ENCODE measurements at regions not wholly inside any gene's neighbourhood (a gene's known extent, or its start where the extent isn't known, plus 50 kb on each side); places are given as distances from the start of the nearest gene placed in this dataset.
"Not testable (repeated sequence)": the region's sequence is repeated elsewhere in the genome, so short reads cannot be mapped to it uniquely, and the experiment has no call there.

GRCh38 chr19:28697308-28697707 is 515.6 kb downstream of the UQCRFS1 start:
- intact Hi-C loops (cut with DNase I), result no loop called here
- Histone ChIP-seq H3K4me1 (ENCODE audit: insufficient read depth) (no peaks in the 10 kb centered on the region), H3K36me3 (no peaks in the 10 kb centered on the region), H3K9me3 (no peaks in the 10 kb centered on the region), H3K27ac (no peak overlapping the region), H3K4me3 (no peak overlapping the region), H3K27me3 (no peaks in the 10 kb centered on the region)
- 77 to 88% (median 82%) methylated on average over 1 of the region's 1 CpG for WGBS, 3 donors
- TF ChIP-seq POLR2A (IDR thresholded peaks at IDR 0.05) (no peak), EP300 (IDR thresholded peaks at IDR 0.05) (no peak)
- TF ChIP-seq, protein P1, sequence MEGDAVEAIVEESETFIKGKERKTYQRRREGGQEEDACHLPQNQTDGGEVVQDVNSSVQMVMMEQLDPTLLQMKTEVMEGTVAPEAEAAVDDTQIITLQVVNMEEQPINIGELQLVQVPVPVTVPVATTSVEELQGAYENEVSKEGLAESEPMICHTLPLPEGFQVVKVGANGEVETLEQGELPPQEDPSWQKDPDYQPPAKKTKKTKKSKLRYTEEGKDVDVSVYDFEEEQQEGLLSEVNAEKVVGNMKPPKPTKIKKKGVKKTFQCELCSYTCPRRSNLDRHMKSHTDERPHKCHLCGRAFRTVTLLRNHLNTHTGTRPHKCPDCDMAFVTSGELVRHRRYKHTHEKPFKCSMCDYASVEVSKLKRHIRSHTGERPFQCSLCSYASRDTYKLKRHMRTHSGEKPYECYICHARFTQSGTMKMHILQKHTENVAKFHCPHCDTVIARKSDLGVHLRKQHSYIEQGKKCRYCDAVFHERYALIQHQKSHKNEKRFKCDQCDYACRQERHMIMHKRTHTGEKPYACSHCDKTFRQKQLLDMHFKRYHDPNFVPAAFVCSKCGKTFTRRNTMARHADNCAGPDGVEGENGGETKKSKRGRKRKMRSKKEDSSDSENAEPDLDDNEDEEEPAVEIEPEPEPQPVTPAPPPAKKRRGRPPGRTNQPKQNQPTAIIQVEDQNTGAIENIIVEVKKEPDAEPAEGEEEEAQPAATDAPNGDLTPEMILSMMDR (IDR thresholded peaks at IDR 0.05), result no peak
- no peak for DNase-seq

DNA sequence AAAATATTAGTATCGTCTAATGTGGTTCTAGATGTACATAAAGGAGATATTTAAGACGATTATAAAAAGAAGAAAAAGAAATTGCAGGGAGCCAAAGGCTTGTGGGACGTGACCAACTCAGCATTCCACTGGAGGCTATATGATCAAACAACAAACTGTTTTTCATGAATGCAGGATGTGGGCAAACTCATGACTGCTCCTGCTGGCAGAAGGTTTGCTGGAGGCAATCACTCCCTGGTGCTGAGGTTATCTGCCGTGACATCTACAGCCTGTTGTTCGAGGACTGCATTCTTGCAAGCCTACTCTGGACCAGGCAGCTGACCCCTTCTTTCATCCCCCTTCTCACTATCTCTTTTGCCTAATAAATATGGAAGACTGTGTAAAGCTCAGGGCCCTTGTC is 518.1 kb downstream of the UQCRFS1 start:
- no peaks in the 10 kb centered on the region for H3K9me3 ChIP-seq
- H3K27ac ChIP-seq, result no peak overlapping the region
- no peak for DNase-seq
- no peaks in the 10 kb centered on the region for H3K4me1 ChIP-seq (ENCODE audit: insufficient read depth)
- H3K27me3 ChIP-seq, result no peaks in the 10 kb centered on the region
- 61 to 65% (median 62%) methylated on average over 5 of the region's 5 CpGs for WGBS, 3 donors
- H3K36me3 ChIP-seq, result no peaks in the 10 kb centered on the region
- TF ChIP-seq, protein P1 (IDR thresholded peaks at IDR 0.05), result no peak
- TF ChIP-seq EP300 (IDR thresholded peaks at IDR 0.05) (no peak), POLR2A (IDR thresholded peaks at IDR 0.05) (no peak)
- intact Hi-C loops (cut with DNase I), result no loop called here
- no peak overlapping the region for H3K4me3 ChIP-seq

DNA sequence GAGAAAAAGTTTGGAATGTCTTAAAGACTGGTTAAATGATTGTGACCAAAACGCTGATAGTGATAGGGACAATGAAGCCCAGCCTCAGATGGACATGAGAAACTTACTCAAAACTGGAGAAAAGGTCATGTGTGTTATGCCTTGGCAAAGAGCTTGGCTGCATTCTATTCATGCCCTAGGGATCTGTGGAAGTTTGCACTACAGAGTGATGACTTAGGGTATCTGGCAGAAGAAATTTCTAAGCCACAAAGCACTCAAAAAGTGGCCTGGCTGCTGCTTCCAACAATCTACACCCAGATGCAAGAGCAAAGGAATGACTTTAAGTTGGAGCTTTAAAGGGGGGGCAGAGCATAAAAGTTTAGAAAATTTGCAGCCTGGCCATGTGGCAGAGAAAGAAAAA is 521.3 kb downstream of the UQCRFS1 start:
- Histone ChIP-seq H3K27me3 (no peaks in the 10 kb centered on the region), H3K4me3 (no peak overlapping the region), H3K36me3 (no peaks in the 10 kb centered on the region), H3K4me1 (ENCODE audit: insufficient read depth) (no peaks in the 10 kb centered on the region), H3K9me3 (no peaks in the 10 kb centered on the region), H3K27ac (no peak overlapping the region)
- intact Hi-C loops (cut with DNase I), result no loop called here
- no peak for TF ChIP-seq POLR2A (IDR thresholded peaks at IDR 0.05)
- TF ChIP-seq, protein P1 (IDR thresholded peaks at IDR 0.05), result no peak
- TF ChIP-seq EP300 (IDR thresholded peaks at IDR 0.05), result no peak
- DNase-seq, result no peak
- WGBS, 3 donors, result 58 to 87% (median 66%) methylated on average over 1 of the region's 1 CpG

- WGBS, 3 donors, result 78 to 79% (median 78%) methylated on average over 6 to 7 of the region's 7 CpGs
- DNase-seq; intact Hi-C loops (cut with DNase I); H3K27me3 ChIP-seq; H3K9me3 ChIP-seq; H3K4me1 ChIP-seq (ENCODE audit: insufficient read depth); H3K36me3 ChIP-seq; H3K27ac ChIP-seq; H3K4me3 ChIP-seq: not testable (repeated sequence)
These were observed 523.5 kb downstream of the UQCRFS1 start for GRCh38 chr19:28689464-28689863.

GRCh38 chr19:28687296-28687695 is 525.7 kb downstream of the UQCRFS1 start:
- intact Hi-C loops (cut with DNase I), result no loop called here
- TF ChIP-seq, protein P1 (IDR thresholded peaks at IDR 0.05), result no peak
- TF ChIP-seq EP300 (IDR thresholded peaks at IDR 0.05) (no peak), POLR2A (IDR thresholded peaks at IDR 0.05) (no peak)
- 59 to 84% (median 79%) methylated on average over 1 of the region's 1 CpG for WGBS, 3 donors

More at GRCh38 chr19:28687296-28687695, 525.7 kb downstream of the UQCRFS1 start:
- H3K9me3 ChIP-seq, result no peaks in the 10 kb centered on the region
- no peak overlapping the region for H3K4me3 ChIP-seq
- DNase-seq, result no peak
- no peak overlapping the region for H3K27ac ChIP-seq
- H3K4me1 ChIP-seq (ENCODE audit: insufficient read depth), result no peaks in the 10 kb centered on the region
- H3K36me3 ChIP-seq, result no peaks in the 10 kb centered on the region
- no peaks in the 10 kb centered on the region for H3K27me3 ChIP-seq
